GM18873 (cell line): ENCODE measurements at regions not wholly inside any gene's neighbourhood (a gene's known extent, or its start where the extent isn't known, plus 50 kb on each side); places are given as distances from the start of the nearest gene placed in this dataset.
A peak's percentile ranks its signal among the peaks of the same experiment; 100 is the strongest.

Source experiments
- ATAC-seq: cut with Tn5 transposase; IDR thresholded peaks from one replicate; pipeline ENCODE4 v1.9.1; 2021; ENCODE audit warnings: mild to moderate bottlenecking, moderate library complexity, moderate number of reproducible peaks; ENCODE audit not compliant: unreplicated experiment, low FRiP score

DNA sequence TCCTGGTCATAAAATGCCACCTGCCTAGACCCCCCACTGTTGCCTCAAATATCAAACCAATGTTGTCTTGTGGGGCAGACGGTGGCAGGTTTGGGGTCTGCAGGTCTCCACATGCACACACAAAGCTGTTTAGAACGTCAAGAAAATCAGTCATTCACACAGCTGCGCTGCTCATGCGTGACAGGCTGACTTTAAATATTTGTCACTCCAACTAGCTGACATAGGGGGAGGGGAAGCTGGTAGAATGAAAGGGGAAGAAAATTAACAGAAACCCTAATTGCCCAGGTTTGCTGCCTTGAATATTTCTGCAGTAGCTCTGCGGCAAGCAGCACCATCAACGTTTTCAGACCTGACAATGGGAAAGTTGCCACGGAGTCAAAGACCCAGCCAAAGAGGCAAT is 201.8 kb downstream of the ABHD5 start:
- ATAC-seq, result peak; percentile 51

DNA sequence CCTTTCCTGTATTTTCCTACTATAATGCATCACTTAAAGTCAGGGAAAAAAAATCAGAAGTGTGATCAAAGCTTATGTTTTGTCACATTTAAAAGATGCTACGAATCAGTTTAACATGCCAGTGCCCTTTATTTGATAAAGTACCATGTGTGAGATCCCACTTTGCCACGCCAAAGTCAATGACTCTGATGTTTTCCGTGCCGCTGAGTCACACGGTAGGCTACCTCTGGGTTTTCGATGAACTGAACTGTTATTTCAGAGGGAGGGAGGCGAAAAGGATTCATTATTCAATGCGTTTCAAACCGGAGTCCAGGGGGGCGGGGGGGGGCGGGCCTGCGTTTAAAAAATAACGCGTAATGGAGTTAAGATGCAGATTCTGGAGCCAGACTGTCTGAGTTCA is 203.0 kb downstream of the ABHD5 start:
- ATAC-seq, result no peak

- ATAC-seq, result no peak
These were observed 203.7 kb downstream of the ABHD5 start for GRCh38 chr3:43894176-43895049.

- no peak for ATAC-seq
These were observed 204.8 kb downstream of the ABHD5 start for GRCh38 chr3:43895573-43895972.

DNA sequence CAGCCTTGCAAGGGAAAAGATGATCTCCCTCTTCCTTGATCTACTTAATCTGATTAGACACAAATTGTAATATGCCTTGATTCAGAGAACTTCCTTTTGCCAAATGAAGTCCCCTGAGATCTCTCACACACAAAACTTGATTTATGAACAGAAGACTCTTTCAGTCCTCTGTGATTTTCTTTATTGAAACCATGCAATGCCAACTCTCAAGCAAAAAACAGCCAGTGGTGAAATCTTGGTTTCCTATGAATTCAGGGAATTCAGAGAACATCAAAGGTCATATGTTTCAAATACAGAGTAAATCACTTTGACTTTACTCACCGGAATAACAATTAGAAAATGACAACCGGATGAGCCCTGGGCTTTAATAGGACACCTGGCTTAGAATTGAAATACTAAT is 211.7 kb downstream of the ABHD5 start:
- no peak for ATAC-seq

DNA sequence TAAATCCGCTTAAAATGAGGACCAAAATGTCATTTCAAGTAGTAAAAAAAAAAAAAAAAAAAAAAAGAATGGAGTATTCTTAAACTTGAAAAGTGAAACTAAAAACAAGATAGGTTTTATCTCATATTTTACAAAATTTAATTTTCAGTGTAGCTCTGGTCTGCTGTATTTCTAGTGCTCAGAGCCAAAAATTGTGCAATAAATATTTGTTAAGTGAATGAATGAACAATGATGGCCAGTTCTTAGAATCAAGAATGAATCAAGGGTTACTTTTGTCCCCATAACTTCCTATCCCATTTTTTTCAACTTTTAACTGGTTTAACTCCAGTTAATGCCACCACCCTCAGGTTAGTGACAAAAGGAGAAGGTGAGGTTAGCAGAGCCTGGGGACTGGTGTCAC is 214.4 kb downstream of the ABHD5 start:
- no peak for ATAC-seq

DNA sequence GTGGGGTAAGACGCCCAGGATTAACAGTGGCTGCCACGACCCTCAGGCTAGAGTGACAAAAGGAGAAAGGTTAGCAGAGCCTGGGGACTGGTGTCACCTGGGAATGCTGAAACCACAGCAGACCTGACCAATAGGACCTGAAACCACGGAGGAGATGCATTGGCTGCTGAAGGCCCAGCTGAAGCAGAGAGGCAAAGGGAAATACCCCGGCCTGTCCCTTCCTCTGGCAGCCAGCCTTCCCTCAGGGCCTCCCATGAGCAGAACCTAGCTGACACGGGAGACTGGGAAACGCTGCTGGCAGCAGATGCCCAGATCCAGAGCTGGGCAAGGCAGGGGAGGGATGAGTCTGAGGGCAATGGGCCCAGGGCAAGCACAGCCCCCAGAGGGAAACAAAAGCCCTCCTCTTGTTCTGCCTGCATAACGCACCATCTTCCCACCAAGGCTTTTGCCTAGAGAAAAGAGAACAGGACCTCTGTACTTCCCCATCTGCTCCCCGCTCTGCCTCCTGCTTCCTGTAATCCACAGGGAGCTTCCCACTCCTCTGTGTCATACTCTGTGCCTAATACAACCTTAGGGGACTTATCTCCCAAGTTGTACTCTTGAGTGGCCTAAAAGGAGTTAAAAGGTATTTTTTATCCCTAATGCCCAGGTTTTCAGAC is 216.2 kb downstream of the ABHD5 start:
- peak; percentile 13 for ATAC-seq

GRCh38 chr3:43907508-43907858 is 216.7 kb downstream of the ABHD5 start:
- ATAC-seq, result peak; percentile 89

DNA sequence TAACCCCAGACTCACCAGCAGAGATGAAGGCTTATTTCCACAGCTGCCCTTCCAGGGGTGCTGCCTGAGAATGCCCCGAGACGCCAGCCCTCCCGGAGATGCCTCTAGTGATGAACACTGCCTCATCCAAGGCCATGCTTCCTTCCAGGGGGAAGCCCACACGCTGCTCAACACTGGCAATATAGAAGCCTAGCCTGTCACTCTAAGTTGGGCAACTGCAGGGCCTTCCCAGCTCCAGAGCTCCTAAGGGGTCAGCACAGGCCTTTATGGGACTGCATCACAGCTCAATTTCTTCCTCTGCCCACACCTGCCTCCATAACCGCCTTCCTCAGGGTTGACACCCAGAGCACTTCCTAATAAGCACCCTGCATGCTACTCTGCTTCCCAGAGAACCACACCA is 217.7 kb downstream of the ABHD5 start:
- ATAC-seq, result no peak

DNA sequence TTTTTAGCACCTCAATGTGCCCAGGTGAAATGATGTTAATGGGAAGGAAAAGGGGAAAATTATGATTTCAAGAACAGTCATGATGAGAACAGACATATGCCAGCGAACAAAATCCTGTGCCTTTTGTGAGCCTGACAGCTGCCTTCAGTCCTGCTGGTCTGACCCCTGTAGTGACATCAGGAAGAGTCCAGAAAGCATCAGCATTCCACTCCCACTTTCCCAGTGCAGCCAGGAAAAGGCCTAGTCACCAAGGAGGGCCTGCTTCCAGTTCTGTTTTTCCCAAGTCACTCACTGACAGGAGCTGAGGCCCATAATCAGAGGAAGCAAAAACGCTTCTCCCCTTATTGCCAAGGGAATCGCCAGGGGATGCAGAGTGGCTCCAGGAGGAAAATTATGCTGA is 218.4 kb downstream of the ABHD5 start:
- ATAC-seq, result no peak

- ATAC-seq, result no peak
These were observed 220.0 kb downstream of the ABHD5 start for GRCh38 chr3:43910750-43911149.

GRCh38 chr3:43913036-43913948 is 222.6 kb downstream of the ABHD5 start:
- ATAC-seq, result no peak

- no peak for ATAC-seq
These were observed 223.5 kb downstream of the ABHD5 start for GRCh38 chr3:43914269-43914668.

GRCh38 chr3:43915546-43915945 is 224.8 kb downstream of the ABHD5 start:
- no peak for ATAC-seq

DNA sequence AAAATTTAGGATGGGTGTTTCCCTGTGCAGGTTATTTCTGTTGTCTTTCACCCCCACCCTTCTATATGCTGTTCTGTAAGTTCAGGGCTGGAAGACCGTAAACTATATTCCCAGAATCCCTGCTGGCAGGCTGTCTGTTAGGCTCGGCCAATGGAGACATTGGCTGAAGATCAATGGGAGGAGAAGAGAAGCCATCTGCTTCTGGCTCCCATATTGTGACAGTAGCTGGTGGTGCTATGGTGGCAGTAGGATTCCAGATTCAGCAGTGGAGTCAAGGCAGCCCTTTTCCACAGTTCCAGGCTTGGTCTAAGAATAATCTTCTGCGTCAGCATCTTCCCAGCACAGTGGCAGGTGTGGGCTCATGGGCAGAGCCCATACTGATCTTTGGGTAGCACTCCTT is 226.6 kb downstream of the ABHD5 start:
- ATAC-seq, result no peak

- no peak for ATAC-seq
These were observed 228.3 kb downstream of the ABHD5 start for GRCh38 chr3:43919029-43919428.

DNA sequence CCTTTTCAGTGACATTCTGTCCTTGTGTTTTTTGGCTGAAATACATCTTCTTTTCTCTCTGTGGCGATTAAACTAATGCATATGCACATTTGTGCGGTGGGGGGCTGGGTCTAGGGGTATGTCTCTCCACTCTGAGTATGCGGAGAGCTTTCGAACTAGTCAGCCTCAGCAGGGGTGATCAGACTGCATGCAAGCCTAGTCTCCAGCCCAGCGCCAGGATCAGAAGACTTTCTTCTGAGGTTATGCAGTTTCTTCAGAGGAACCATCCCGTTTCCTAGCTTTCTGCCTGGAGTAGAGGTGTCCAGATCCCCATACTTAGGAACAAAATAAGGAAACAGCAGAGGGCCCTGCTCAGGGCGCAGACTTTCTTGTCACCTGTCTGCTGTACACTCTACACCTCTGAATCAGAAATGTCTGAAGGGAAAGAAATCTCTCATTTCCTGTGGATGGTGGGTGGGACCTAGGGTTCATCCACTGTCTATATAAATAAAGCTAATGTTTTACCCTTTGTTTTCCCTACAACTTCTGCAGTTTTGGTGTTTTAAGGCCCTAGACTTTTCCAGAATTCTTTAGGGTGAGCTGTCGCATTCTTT is 230.4 kb downstream of the ABHD5 start:
- no peak for ATAC-seq

DNA sequence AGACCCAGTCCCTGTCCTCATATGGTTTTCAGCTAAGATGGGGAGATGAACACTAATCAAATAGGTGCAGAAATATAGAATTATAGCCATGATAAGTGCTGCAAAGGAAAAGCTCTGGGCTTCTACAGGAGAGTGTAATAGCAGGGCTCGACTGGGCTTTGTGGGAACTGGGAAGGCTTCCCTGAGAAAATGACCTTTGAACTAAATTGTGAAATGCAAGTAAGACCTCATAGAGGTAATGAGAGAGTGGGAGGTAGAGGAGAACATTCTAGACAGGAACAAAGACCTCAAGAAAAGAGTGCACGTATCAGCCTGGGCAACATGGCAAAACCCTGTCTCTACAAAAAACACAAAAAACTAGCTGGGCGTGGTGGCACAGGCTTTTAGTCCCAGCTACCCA is 231.6 kb downstream of the ABHD5 start:
- ATAC-seq, result no peak

DNA sequence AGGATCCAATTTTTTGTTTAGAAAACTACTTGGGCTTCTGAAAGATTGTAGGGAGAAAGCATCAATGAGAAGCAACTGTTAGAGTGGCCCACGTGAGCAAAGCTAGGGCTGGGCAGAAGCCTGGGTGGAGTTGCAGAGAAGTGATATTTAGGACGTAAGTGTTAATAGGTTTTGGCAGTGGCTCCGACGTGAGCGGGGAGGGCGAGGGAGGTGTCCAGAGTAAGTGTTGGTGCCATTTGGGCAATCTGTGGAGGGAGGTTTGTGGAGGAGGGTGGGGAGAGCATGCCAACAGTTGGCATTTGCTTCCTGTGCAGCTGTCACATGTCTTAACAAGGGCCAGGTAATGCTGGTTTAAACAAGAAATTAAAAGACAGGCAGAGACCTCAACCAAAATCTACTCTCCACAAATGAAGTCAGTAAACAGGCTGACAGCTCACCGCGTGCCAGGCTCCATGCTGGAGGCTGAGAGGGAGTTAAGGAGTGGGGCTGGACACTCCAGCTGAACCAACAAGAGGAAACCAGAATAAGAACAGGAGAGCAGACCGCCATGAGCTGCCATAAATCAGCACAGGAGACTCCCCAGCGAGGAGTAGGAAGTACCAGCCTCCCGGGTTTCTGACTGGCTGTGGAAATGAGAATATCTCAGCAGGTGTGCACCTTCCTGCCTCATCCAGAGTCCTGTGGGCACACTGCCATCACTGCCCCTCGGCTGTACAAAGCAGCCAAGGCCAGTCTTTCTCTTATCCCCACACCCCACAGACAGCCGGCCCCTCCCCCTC is 232.6 kb downstream of the ABHD5 start:
- no peak for ATAC-seq

DNA sequence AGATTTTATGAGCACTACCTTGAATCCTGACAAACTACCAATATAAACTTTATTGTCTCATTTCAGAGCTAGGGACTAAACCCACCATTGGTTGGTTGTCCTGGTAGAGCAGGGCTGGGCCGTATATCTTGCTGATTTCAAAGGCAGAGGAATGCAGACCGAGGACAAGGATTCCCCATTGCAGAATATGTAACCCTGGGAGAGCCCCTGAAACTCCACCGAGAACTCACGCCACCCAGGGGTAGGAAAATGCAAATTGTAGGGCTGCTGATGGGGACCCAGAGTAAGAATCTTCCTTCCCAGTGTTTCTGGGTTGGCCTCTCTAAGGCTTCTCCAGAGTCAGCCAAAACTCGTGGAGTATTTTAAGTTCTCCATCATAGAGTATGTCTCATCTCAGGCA is 235.3 kb downstream of the ABHD5 start:
- ATAC-seq, result no peak
